HCT116 (cell line): ENCODE measurements at regions not wholly inside any gene's neighbourhood (a gene's known extent, or its start where the extent isn't known, plus 50 kb on each side); places are given as distances from the start of the nearest gene placed in this dataset.

Experiments used
- ATAC-seq: fragments of 200-7000 bp; cut with Tn5 transposase; 2 replicates; pipeline ENCODE4 v1.9.1; 2020; ENCODE audit warnings: mild to moderate bottlenecking, moderate library complexity
- BruUV-seq: library from RNA; stranded (reverse); fragments of 400-500 nt; replicated peaks from 2 replicates; lab custom pipeline; 2021; lab: Mats Ljungman, UMichigan
- CTCF ChIA-PET: fragments of 300-600 bp; sonication (Branson Sonifier 250); formaldehyde crosslinking; loops from one replicate; lab custom pipeline; 2021; ENCODE audit warnings: antibody characterized with exemption; lab: Charles Lee
- POLR2A ChIA-PET: fragments of 300-600, 350-600 bp; sonication (Branson Sonifier 250); formaldehyde crosslinking; loops from one replicate; lab custom pipeline; 2021; ENCODE audit warnings: antibody characterized with exemption; lab: Charles Lee
- RAD21 ChIA-PET, 2 experiments: fragments of 300-600 bp; sonication (Branson Sonifier 250); formaldehyde crosslinking; loops; one replicate each; lab custom pipeline; 2023; ENCODE audit warnings: low total read pairs in 2 of 2; ENCODE audit not compliant: uncharacterized antibody in 2 of 2, unreplicated experiment in 2 of 2, low non-redundant PET in 1 of 2; lab: Charles Lee
- DNase-seq: peaks from one replicate; pipeline ENCODE4 v3.0.0-alpha.2; 2010; ENCODE audit warnings: low read depth, low spot score
- H2AFZ ChIP-seq: fragments of 200-600 bp; shearing (Covaris generic), sonication (generic); 2 replicates; pipeline ENCODE4 v1.6.1; 2017; ENCODE audit warnings: low read depth, mixed run types, mixed read lengths, antibody characterized with exemption, low read length; ENCODE audit not compliant: poor library complexity, severe bottlenecking
- H3K27ac ChIP-seq: 2 replicates; pipeline ENCODE4 v1.5.1; 2012; ENCODE audit warnings: low read depth, low read length
- H3K27me3 ChIP-seq: fragments of 200-600 bp; sonication (generic); 2 replicates; pipeline ENCODE4 v1.6.1; 2016; ENCODE audit warnings: mixed run types, low read length, mixed read lengths; ENCODE audit not compliant: insufficient read depth
- H3K36me3 ChIP-seq, 2 experiments: fragments of 200-500 bp in 1 of 2; fragments of 200-600 bp in 1 of 2; sonication (Bioruptor generic) in 1 of 2; sonication (generic) in 1 of 2; 2 replicates each; pipeline versions ENCODE4 v1.5.1 to v1.6.1; 2014 to 2016; ENCODE audit warnings: low read length in 2 of 2, inconsistent platforms in 1 of 2, mixed read lengths in 1 of 2, mixed run types in 1 of 2; ENCODE audit not compliant: insufficient read depth in 2 of 2, control insufficient read depth in 1 of 2
- H3K4me1 ChIP-seq, 2 experiments: fragments of 200-600 bp in 1 of 2; sonication (generic) in 1 of 2; 2 replicates each; pipeline versions ENCODE4 v1.5.1 to v1.6.1; 2012 to 2017; ENCODE audit warnings: low read length in 2 of 2, inconsistent platforms in 1 of 2, mild to moderate bottlenecking in 1 of 2, mixed read lengths in 1 of 2, mixed run types in 1 of 2, moderate library complexity in 1 of 2; ENCODE audit not compliant: insufficient read depth in 2 of 2, control insufficient read depth in 1 of 2
- H3K4me2 ChIP-seq: fragments of 200-600 bp; sonication (generic); 2 replicates; pipeline ENCODE4 v1.6.1; 2017; ENCODE audit warnings: mixed run types, low read length, mixed read lengths
- H3K4me3 ChIP-seq, 2 experiments: fragments of 200-600 bp in 1 of 2; sonication (generic) in 1 of 2; replicated peaks in 1 of 2; 2 replicates each; pipeline ENCODE4 v1.5.1; 2011 to 2016; ENCODE audit warnings: low read length in 2 of 2, control low read depth in 1 of 2, low read depth in 1 of 2, mild to moderate bottlenecking in 1 of 2, mixed read lengths in 1 of 2, mixed run types in 1 of 2
- H3K79me2 ChIP-seq: fragments of 200-600 bp; sonication (generic); 2 replicates; pipeline ENCODE4 v1.6.1; 2017; ENCODE audit warnings: mild to moderate bottlenecking, mixed run types, low read length, moderate library complexity, mixed read lengths; ENCODE audit not compliant: insufficient read depth
- H3K9ac ChIP-seq: fragments of 200-600 bp; sonication (generic); 2 replicates; pipeline ENCODE4 v1.6.1; 2016; ENCODE audit warnings: low read length, mixed read lengths
- H3K9me2 ChIP-seq: fragments of 200-600 bp; sonication (generic), shearing (Covaris generic); 2 replicates; pipeline ENCODE4 v1.6.1; 2017; ENCODE audit warnings: mixed run types, mild to moderate bottlenecking, moderate library complexity; ENCODE audit not compliant: insufficient read depth
- H3K9me3 ChIP-seq, 2 experiments: fragments of 200-500 bp in 1 of 2; fragments of 200-600 bp in 1 of 2; sonication (Bioruptor generic) in 1 of 2; sonication (generic) in 1 of 2; 2 replicates each; pipeline ENCODE4 v1.6.1; 2014 to 2017; ENCODE audit warnings: low read length in 2 of 2, mixed read lengths in 2 of 2, inconsistent platforms in 1 of 2, low read depth in 1 of 2, mild to moderate bottlenecking in 1 of 2, mixed run types in 1 of 2, moderate library complexity in 1 of 2; ENCODE audit not compliant: control insufficient read depth in 1 of 2, insufficient read depth in 1 of 2
- H4K20me1 ChIP-seq: fragments of 200-600 bp; sonication (generic), shearing (Covaris generic); 2 replicates; pipeline ENCODE4 v1.6.1; 2017; ENCODE audit warnings: mixed run types, mild to moderate bottlenecking, moderate library complexity; ENCODE audit not compliant: insufficient read depth
- POLR2A ChIP-seq: IDR thresholded peaks from 2 replicates; pipeline ENCODE4 v1.7.0; 2011; ENCODE audit warnings: borderline replicate concordance; ENCODE audit not compliant: insufficient read depth, insufficient read length; ENCODE audit errors: extremely low read depth
- YY1 ChIP-seq: IDR thresholded peaks from 2 replicates; pipeline ENCODE4 v1.6.1; 2011; ENCODE audit warnings: low read length, low read depth, moderate library complexity, mild to moderate bottlenecking; ENCODE audit not compliant: insufficient replicate concordance; ENCODE audit errors: extremely low read depth
- intact Hi-C: fragments of 100-400 bp; cut with micrococcal nuclease; formaldehyde crosslinking; loops from 2 replicates; pipeline ENCODE4 v1.10.0; 2022
- TF ChIP-seq, protein P1 (sequence below): IDR thresholded peaks from 2 replicates; pipeline ENCODE4 v1.6.1; 2011; ENCODE audit warnings: mild to moderate bottlenecking, low read length, moderate library complexity; ENCODE audit not compliant: insufficient replicate concordance; ENCODE audit errors: extremely low read depth

DNA sequence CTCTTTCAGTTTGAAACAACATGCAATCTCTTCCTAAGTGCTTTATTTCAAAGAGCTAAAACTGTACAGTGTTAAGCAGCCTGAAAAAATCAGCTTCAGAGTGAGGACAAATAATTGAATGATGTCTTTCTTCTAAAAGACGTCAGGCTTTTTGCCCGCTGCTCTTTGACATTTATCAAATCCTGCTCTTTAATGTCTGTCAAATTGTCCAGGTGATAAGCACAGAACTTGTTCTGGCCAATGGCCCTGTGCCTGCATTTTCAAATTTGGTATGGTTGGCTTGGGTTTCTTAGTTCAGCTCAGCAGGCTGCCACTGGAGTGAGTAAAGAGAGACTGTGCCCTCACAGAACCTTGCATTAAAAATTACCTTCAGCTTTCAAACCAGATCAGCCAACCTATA, 712.9 kb upstream of the LCORL start:
- H4K20me1 ChIP-seq = no peaks in the 10 kb centered on the region
- no peak overlapping the region for H2AFZ ChIP-seq
- ChIA-PET RAD21 (no interaction called here), POLR2A (no interaction called here), CTCF (no interaction called here)
- intact Hi-C loops = no loop called here
- H3K27ac ChIP-seq = no peak overlapping the region
- H3K27me3 ChIP-seq = no peaks in the 10 kb centered on the region
- H3K36me3 ChIP-seq = no peaks in the 10 kb centered on the region
- H3K9me3 ChIP-seq = no peaks in the 10 kb centered on the region
- H3K4me3 ChIP-seq = no peak overlapping the region
- no peak overlapping the region for H3K4me2 ChIP-seq
- no peak overlapping the region for H3K9ac ChIP-seq
- no TSS peak for BruUV-seq
- TF ChIP-seq YY1 (no peak), POLR2A (no peak)
- DNase-seq (no peak), ATAC-seq (no peak)
- no peaks in the 10 kb centered on the region for H3K4me1 ChIP-seq
- H3K9me2 ChIP-seq = no peaks in the 10 kb centered on the region
- no peaks in the 10 kb centered on the region for H3K79me2 ChIP-seq

- ChIA-PET RAD21 (no interaction called here), POLR2A (no interaction called here), CTCF (no interaction called here)
- intact Hi-C loops = no loop called here
- no peak overlapping the region for H3K4me2 ChIP-seq
- TF ChIP-seq, protein P1, sequence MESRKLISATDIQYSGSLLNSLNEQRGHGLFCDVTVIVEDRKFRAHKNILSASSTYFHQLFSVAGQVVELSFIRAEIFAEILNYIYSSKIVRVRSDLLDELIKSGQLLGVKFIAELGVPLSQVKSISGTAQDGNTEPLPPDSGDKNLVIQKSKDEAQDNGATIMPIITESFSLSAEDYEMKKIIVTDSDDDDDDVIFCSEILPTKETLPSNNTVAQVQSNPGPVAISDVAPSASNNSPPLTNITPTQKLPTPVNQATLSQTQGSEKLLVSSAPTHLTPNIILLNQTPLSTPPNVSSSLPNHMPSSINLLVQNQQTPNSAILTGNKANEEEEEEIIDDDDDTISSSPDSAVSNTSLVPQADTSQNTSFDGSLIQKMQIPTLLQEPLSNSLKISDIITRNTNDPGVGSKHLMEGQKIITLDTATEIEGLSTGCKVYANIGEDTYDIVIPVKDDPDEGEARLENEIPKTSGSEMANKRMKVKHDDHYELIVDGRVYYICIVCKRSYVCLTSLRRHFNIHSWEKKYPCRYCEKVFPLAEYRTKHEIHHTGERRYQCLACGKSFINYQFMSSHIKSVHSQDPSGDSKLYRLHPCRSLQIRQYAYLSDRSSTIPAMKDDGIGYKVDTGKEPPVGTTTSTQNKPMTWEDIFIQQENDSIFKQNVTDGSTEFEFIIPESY = no peak
- no peaks in the 10 kb centered on the region for H3K36me3 ChIP-seq
- no peak overlapping the region for H3K4me3 ChIP-seq
- H3K79me2 ChIP-seq = no peaks in the 10 kb centered on the region
- no peaks in the 10 kb centered on the region for H3K27me3 ChIP-seq
- no peak overlapping the region for H3K27ac ChIP-seq
- no peak overlapping the region for H2AFZ ChIP-seq
- no peaks in the 10 kb centered on the region for H3K9me3 ChIP-seq
- H3K9me2 ChIP-seq = no peaks in the 10 kb centered on the region
- H3K4me1 ChIP-seq = no peaks in the 10 kb centered on the region
- no peak overlapping the region for H3K9ac ChIP-seq
- no peak for DNase-seq
- BruUV-seq = no TSS peak
- H4K20me1 ChIP-seq = no peaks in the 10 kb centered on the region
- no peak for ATAC-seq
These were observed 712.4 kb upstream of the LCORL start for GRCh38 chr4:18733961-18734360.
